ENCODE measurements at regions not wholly inside any gene's neighbourhood (a gene's known extent, or its start where the extent isn't known, plus 50 kb on each side); places are given as distances from the start of the nearest gene placed in this dataset.

DNA sequence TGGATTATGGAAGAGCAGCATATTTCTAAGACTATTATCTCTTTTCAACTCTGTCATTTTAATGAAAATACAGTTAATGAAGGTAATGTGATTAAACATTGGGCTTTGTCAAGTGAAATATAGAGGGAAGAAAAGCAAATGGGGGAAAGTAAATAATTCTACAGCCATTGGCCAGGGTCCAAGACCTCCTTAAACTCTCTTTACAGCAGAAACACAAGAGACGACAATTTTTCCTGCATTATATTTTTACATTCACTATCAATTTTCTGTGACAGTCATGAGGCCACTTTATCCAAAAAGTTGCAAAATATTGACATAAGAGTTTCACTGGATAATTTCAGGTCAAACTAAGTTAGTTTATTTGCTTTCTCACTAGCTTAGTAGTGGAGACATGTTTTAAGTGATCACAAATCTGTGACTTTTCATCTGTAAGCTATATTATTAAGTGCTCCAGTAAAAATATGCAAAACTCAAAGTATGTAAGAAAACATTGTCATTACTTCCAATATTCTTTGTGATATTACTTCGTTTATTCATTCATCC is 385.9 kb upstream of the DPH6 start:
- TF ChIP-seq SIN3A (IDR thresholded peaks at IDR 0.05; ENCODE audit: borderline replicate concordance, insufficient read depth, low read depth, low read length) (no peak), POLR2AphosphoS5 (IDR thresholded peaks at IDR 0.05; ENCODE audit: low read depth, low read length) (no peak), TCF7L2 (IDR thresholded peaks at IDR 0.05; ENCODE audit: low read depth, low read length) (no peak)
- TF ChIP-seq, protein P1, sequence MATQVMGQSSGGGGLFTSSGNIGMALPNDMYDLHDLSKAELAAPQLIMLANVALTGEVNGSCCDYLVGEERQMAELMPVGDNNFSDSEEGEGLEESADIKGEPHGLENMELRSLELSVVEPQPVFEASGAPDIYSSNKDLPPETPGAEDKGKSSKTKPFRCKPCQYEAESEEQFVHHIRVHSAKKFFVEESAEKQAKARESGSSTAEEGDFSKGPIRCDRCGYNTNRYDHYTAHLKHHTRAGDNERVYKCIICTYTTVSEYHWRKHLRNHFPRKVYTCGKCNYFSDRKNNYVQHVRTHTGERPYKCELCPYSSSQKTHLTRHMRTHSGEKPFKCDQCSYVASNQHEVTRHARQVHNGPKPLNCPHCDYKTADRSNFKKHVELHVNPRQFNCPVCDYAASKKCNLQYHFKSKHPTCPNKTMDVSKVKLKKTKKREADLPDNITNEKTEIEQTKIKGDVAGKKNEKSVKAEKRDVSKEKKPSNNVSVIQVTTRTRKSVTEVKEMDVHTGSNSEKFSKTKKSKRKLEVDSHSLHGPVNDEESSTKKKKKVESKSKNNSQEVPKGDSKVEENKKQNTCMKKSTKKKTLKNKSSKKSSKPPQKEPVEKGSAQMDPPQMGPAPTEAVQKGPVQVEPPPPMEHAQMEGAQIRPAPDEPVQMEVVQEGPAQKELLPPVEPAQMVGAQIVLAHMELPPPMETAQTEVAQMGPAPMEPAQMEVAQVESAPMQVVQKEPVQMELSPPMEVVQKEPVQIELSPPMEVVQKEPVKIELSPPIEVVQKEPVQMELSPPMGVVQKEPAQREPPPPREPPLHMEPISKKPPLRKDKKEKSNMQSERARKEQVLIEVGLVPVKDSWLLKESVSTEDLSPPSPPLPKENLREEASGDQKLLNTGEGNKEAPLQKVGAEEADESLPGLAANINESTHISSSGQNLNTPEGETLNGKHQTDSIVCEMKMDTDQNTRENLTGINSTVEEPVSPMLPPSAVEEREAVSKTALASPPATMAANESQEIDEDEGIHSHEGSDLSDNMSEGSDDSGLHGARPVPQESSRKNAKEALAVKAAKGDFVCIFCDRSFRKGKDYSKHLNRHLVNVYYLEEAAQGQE (IDR thresholded peaks at IDR 0.05; ENCODE audit: insufficient read depth in 1 of 2, low read depth in 2 of 2, low read length in 1 of 2) = no peak
- TF ChIP-seq, protein P2, sequence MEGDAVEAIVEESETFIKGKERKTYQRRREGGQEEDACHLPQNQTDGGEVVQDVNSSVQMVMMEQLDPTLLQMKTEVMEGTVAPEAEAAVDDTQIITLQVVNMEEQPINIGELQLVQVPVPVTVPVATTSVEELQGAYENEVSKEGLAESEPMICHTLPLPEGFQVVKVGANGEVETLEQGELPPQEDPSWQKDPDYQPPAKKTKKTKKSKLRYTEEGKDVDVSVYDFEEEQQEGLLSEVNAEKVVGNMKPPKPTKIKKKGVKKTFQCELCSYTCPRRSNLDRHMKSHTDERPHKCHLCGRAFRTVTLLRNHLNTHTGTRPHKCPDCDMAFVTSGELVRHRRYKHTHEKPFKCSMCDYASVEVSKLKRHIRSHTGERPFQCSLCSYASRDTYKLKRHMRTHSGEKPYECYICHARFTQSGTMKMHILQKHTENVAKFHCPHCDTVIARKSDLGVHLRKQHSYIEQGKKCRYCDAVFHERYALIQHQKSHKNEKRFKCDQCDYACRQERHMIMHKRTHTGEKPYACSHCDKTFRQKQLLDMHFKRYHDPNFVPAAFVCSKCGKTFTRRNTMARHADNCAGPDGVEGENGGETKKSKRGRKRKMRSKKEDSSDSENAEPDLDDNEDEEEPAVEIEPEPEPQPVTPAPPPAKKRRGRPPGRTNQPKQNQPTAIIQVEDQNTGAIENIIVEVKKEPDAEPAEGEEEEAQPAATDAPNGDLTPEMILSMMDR (IDR thresholded peaks at IDR 0.05) = no peak
- intact Hi-C loops (cut with micrococcal nuclease; ENCODE audit: unreplicated experiment) = no loop called here
- Histone ChIP-seq H3K4me3 (ENCODE audit: low read depth in 2 of 2, low read length in 2 of 2) (no peak overlapping the region), H3K9me3 (ENCODE audit: control insufficient read depth, insufficient read depth, low read depth, low read length) (no peaks in the 10 kb centered on the region), H3K27ac (ENCODE audit: low read length) (no peak overlapping the region), H3K36me3 (ENCODE audit: control insufficient read depth, insufficient read depth, low read length) (no peaks in the 10 kb centered on the region), H3K27me3 (ENCODE audit: control insufficient read depth, insufficient read depth, low read length) (no peaks in the 10 kb centered on the region), H3K4me1 (ENCODE audit: control insufficient read depth, insufficient read depth, low read length) (no peaks in the 10 kb centered on the region)
- BruUV-seq (replicated peaks) = no TSS peak
- no peak for ATAC-seq
- ChIA-PET POLR2A (no interaction called here), CTCF (no interaction called here)
- no peak for DNase-seq (ENCODE audit: low read depth, low spot score)
- in situ Hi-C loops (cut with HindIII; ENCODE audit: low pct_unique_long_range_greater_than_20kb, low sequenced_read_pairs) = no loop called here

DNA sequence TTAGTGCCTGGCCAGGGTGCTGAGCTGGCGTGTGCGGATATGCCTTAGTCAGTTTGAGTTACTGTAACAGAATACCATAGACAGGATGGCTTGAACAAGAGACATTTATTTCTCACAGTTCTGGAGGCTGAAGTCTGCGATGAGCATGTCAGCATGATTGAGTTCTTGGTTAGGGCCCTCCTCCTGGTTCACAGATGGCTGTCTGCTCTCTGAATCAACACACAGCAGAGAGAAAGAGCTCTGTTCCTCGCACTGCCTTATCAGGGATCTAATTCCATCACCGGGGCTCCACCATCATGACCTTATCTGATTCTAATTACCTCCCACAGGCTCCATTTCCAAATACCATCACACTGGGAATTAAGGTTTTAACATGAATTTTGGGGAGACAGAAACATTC is 386.6 kb upstream of the DPH6 start:
- intact Hi-C loops (cut with micrococcal nuclease; ENCODE audit: unreplicated experiment) = no loop called here

More for the DNA sequence above, 386.6 kb upstream of the DPH6 start:
- H3K9me3 ChIP-seq (ENCODE audit: control insufficient read depth, insufficient read depth, low read depth, low read length) = no peaks in the 10 kb centered on the region
- ATAC-seq (no peak), DNase-seq (ENCODE audit: low read depth, low spot score) (no peak)
- ChIA-PET POLR2A (no interaction called here), CTCF (no interaction called here)
- no peak overlapping the region for H3K4me3 ChIP-seq (ENCODE audit: low read depth in 2 of 2, low read length in 2 of 2)
- H3K27ac ChIP-seq (ENCODE audit: low read length) = no peak overlapping the region
- H3K4me1 ChIP-seq (ENCODE audit: control insufficient read depth, insufficient read depth, low read length) = no peaks in the 10 kb centered on the region
- BruUV-seq (replicated peaks) = no TSS peak
- H3K36me3 ChIP-seq (ENCODE audit: control insufficient read depth, insufficient read depth, low read length) = no peaks in the 10 kb centered on the region
- no peaks in the 10 kb centered on the region for H3K27me3 ChIP-seq (ENCODE audit: control insufficient read depth, insufficient read depth, low read length)
- in situ Hi-C loops (cut with HindIII; ENCODE audit: low pct_unique_long_range_greater_than_20kb, low sequenced_read_pairs) = no loop called here
- TF ChIP-seq POLR2AphosphoS5 (IDR thresholded peaks at IDR 0.05; ENCODE audit: low read depth, low read length) (no peak), SIN3A (IDR thresholded peaks at IDR 0.05; ENCODE audit: borderline replicate concordance, insufficient read depth, low read depth, low read length) (no peak), TCF7L2 (IDR thresholded peaks at IDR 0.05; ENCODE audit: low read depth, low read length) (no peak)
- TF ChIP-seq, protein P2 (IDR thresholded peaks at IDR 0.05) = no peak
- TF ChIP-seq, protein P1 (IDR thresholded peaks at IDR 0.05; ENCODE audit: insufficient read depth in 1 of 2, low read depth in 2 of 2, low read length in 1 of 2) = no peak

All from Panc1 (cell line).